ES-I3 (cell line): ENCODE measurements at regions not wholly inside any gene's neighbourhood (a gene's known extent, or its start where the extent isn't known, plus 50 kb on each side); places are given as distances from the start of the nearest gene placed in this dataset.

Experiments used
- H3K36me3 ChIP-seq: 2 replicates; pipeline ENCODE4 v1.6.1; 2013; ENCODE audit warnings: mild to moderate bottlenecking, low read length, control low read depth, moderate library complexity; ENCODE audit not compliant: insufficient read depth
- H3K4me1 ChIP-seq: 2 replicates; pipeline ENCODE4 v1.6.1; 2013; ENCODE audit warnings: mild to moderate bottlenecking, control low read depth, low read length; ENCODE audit not compliant: insufficient read depth
- H3K9ac ChIP-seq: 2 replicates; pipeline ENCODE4 v1.6.1; 2013; ENCODE audit warnings: low read depth, mild to moderate bottlenecking, low read length, moderate library complexity
- H3K9me3 ChIP-seq: 2 replicates; pipeline ENCODE4 v1.6.1; 2013; ENCODE audit warnings: mild to moderate bottlenecking, low read length, moderate library complexity; ENCODE audit not compliant: control insufficient read depth, insufficient read depth

- Histone ChIP-seq H3K36me3 (no peaks in the 10 kb centered on the region), H3K9me3 (no peaks in the 10 kb centered on the region), H3K4me1 (no peaks in the 10 kb centered on the region), H3K9ac (no peak overlapping the region)
Observed at GRCh38 chr17:14803826-14804225, 461.3 kb downstream of the PMP22 start.

GRCh38 chr17:14797801-14798200 is 467.3 kb downstream of the PMP22 start:
- Histone ChIP-seq H3K4me1 (no peaks in the 10 kb centered on the region), H3K9ac (no peak overlapping the region), H3K36me3 (no peaks in the 10 kb centered on the region), H3K9me3 (no peaks in the 10 kb centered on the region)

- no peaks in the 10 kb centered on the region for H3K9me3 ChIP-seq
- H3K9ac ChIP-seq = no peak overlapping the region
- no peaks in the 10 kb centered on the region for H3K4me1 ChIP-seq
- no peaks in the 10 kb centered on the region for H3K36me3 ChIP-seq
Observed at GRCh38 chr17:14797021-14797420, 468.1 kb downstream of the PMP22 start.

GRCh38 chr17:14794961-14795360 is 470.2 kb downstream of the PMP22 start:
- Histone ChIP-seq H3K9me3 (no peaks in the 10 kb centered on the region), H3K4me1 (no peaks in the 10 kb centered on the region), H3K9ac (no peak overlapping the region), H3K36me3 (no peaks in the 10 kb centered on the region)

GRCh38 chr17:14793237-14793636 is 471.9 kb downstream of the PMP22 start:
- Histone ChIP-seq H3K4me1 (no peaks in the 10 kb centered on the region), H3K9me3 (no peaks in the 10 kb centered on the region), H3K36me3 (no peaks in the 10 kb centered on the region)

GRCh38 chr17:14792746-14793145 is 472.4 kb downstream of the PMP22 start:
- no peaks in the 10 kb centered on the region for H3K4me1 ChIP-seq
- no peaks in the 10 kb centered on the region for H3K36me3 ChIP-seq
- no peak overlapping the region for H3K9ac ChIP-seq
- H3K9me3 ChIP-seq = no peaks in the 10 kb centered on the region

More at GRCh38 chr17:14793237-14793636, 471.9 kb downstream of the PMP22 start:
- no peak overlapping the region for H3K9ac ChIP-seq

- Histone ChIP-seq H3K9ac (no peak overlapping the region), H3K9me3 (no peaks in the 10 kb centered on the region; the same call in 1 of the 2 replicates), H3K4me1 (no peaks in the 10 kb centered on the region), H3K36me3 (no peaks in the 10 kb centered on the region)
Observed at GRCh38 chr17:14791221-14791620, 473.9 kb downstream of the PMP22 start.

- Histone ChIP-seq H3K4me1 (no peaks in the 10 kb centered on the region), H3K9me3 (no peaks in the 10 kb centered on the region; the same call in 1 of the 2 replicates), H3K36me3 (no peaks in the 10 kb centered on the region), H3K9ac (no peak overlapping the region)
Observed at GRCh38 chr17:14790521-14790920, 474.6 kb downstream of the PMP22 start.

GRCh38 chr17:14784997-14785696 is 480.0 kb downstream of the PMP22 start:
- Histone ChIP-seq H3K36me3 (no peaks in the 10 kb centered on the region), H3K4me1 (peaks cover 5% of the 10 kb centered on the region), H3K9me3 (peaks cover 7% of the 10 kb centered on the region; the same call in 1 of the 2 replicates), H3K9ac (no peak overlapping the region)

GRCh38 chr17:14781123-14781522 is 480.2 kb downstream of the HS3ST3B1 start:
- Histone ChIP-seq H3K9me3 (0 out of 2 replicates have a peak, but pooled peaks cover 7% of the 10 kb centered on the region), H3K9ac (no peak overlapping the region), H3K36me3 (no peaks in the 10 kb centered on the region), H3K4me1 (peaks cover 16% of the 10 kb centered on the region)

GRCh38 chr17:14780097-14780651 is 479.3 kb downstream of the HS3ST3B1 start:
- H3K9ac ChIP-seq = no peak overlapping the region
- no peaks in the 10 kb centered on the region for H3K36me3 ChIP-seq
- H3K9me3 ChIP-seq = 0 out of 2 replicates have a peak, but pooled peaks cover 7% of the 10 kb centered on the region
- peaks cover 16% of the 10 kb centered on the region for H3K4me1 ChIP-seq

- Histone ChIP-seq H3K9me3 (no peaks in the 10 kb centered on the region; the same call in 1 of the 2 replicates), H3K36me3 (no peaks in the 10 kb centered on the region), H3K4me1 (peaks cover 16% of the 10 kb centered on the region)
Observed at GRCh38 chr17:14779241-14779640, 478.4 kb downstream of the HS3ST3B1 start.

GRCh38 chr17:14777291-14777690 is 476.4 kb downstream of the HS3ST3B1 start:
- Histone ChIP-seq H3K9me3 (no peaks in the 10 kb centered on the region; the same call in 1 of the 2 replicates), H3K4me1 (peaks cover 16% of the 10 kb centered on the region), H3K9ac (no peak overlapping the region), H3K36me3 (no peaks in the 10 kb centered on the region)

More at GRCh38 chr17:14779241-14779640, 478.4 kb downstream of the HS3ST3B1 start:
- no peak overlapping the region for H3K9ac ChIP-seq

- no peak overlapping the region for H3K9ac ChIP-seq
- H3K36me3 ChIP-seq = no peaks in the 10 kb centered on the region
- H3K9me3 ChIP-seq = no peaks in the 10 kb centered on the region; the same call in 1 of the 2 replicates
- H3K4me1 ChIP-seq = peaks cover 16% of the 10 kb centered on the region
Observed at GRCh38 chr17:14776791-14777190, 475.9 kb downstream of the HS3ST3B1 start.
